ENCODE measurements at regions not wholly inside any gene's neighbourhood (a gene's known extent, or its start where the extent isn't known, plus 50 kb on each side); places are given as distances from the start of the nearest gene placed in this dataset.
"Not testable (repeated sequence)": the region's sequence is repeated elsewhere in the genome, so short reads cannot be mapped to it uniquely, and the experiment has no call there.

GRCh38 chr11:71097506-71098240 lies 154.7 kb downstream of the SHANK2 start:
- DNase-seq (ENCODE audit: low read depth) = no peak

DNA sequence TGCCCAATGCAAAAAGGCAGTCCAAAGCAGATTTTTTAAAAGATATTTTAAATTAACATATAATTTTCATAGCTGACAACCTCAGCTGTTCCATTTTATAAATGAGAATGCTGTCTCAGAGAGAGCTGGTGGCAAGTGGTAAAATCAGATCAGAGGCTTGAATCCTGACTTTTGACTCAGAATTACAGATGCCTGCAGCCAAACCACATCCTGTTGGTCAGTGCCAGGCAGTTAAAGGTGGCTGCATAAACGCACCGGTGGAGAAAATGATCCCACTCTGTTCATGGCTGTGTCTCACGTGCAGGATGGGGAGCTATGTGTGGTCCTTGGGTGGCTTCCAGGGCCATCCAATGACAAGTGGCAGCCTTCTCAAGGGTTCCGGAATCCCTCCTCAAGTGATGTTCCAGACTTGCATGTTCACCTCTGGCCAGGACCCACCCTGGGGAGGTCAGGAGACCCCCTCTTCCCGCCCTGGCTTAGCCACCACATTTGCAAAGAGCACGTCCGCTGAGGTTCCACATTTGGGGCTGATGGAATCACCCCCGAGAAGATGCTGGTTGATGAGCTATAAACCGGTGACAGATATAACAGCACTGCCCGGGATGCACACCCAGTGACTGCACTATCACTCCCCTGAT lies 155.5 kb downstream of the SHANK2 start:
- no peak for DNase-seq (ENCODE audit: low read depth)

GRCh38 chr11:71095294-71095850 lies 157.0 kb downstream of the SHANK2 start:
- no peak for DNase-seq (ENCODE audit: low read depth)

DNA sequence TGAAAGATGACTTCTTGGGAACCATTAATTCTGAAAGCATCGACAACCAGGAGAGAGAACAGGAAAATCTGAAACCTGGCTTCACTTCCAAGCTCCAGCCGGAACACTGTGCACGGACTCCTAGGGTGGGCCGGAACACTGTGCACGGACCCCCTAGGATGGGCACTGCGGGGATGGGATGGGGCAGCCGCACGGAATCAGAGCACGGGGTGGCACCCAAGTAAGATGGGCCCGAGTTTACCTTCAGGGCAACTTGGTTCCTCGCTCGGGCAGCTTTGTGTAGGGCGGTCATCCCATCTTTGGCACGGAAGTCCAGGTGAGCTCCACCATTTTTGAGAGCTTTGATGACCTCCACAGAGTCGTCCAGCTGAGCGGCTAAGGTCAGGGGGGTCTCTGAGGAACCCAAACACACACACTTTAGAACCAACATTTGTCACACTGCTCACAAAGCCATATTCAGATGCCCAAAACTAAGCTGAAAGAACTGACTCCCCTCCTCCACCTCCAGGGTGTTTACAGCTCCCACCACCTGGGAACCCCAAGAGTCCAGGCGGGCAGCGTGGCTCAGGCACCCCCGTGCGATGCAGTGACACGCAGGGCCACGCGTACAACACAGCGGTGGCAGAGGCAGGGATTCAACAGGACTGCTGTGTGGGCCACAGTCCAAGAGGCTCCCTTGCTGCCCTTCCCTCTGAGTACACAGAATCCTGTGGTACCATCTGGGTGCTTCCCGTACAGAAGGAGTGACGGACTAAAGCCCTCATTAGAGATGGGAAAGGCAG lies 157.9 kb downstream of the SHANK2 start:
- no peak for DNase-seq (ENCODE audit: low read depth)

- DNase-seq (ENCODE audit: low read depth) = no peak
These were observed 158.6 kb downstream of the SHANK2 start for GRCh38 chr11:71093783-71094182.

GRCh38 chr11:71091506-71092265 lies 160.7 kb downstream of the SHANK2 start:
- no peak for DNase-seq (ENCODE audit: low read depth)

GRCh38 chr11:71089571-71089970 lies 162.8 kb downstream of the SHANK2 start:
- no peak for DNase-seq (ENCODE audit: low read depth)

DNA sequence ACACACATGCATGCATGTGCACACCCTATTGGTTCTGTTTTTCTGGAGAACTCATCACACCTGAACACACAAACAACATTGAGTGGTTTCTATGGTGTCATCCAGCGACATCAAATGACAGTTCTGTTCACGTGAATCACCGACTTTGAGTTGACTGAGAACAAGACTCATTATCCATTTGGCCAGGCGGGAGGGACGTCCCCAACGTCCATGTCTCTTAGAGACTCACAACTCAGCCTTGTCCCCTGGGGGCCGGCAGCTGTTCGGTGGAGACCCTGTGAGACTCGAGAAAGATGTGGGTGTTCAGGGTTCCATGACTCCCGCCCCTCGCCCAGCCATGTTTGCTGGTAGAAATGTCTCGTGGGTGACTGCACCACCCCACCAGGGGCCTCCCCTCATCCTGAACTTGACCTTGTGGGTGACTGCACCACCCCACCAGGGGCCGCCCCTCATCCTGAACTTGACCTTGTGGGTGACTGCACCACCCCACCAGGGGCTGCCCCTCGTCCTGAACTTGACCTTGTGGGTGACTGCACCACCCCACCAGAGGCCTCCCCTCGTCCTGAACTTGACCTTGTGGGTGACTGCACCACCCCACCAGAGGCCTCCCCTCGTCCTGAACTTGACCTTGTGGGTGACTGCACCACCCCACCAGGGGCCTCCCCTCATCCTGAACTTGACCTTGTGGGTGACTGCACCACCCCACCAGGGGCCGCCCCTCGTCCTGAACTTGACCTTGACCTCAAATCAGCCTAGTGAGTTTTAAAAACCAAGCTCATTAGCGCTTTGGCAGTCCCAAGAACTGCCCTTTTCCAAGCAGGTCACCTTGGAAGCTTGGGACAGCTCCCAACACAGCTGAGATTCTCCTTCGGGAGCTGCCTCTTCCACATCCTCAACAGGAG lies 163.8 kb downstream of the SHANK2 start:
- not testable (repeated sequence) for DNase-seq (ENCODE audit: low read depth)

- DNase-seq (ENCODE audit: low read depth) = peak; percentile 14
These were observed 165.6 kb downstream of the SHANK2 start for GRCh38 chr11:71086687-71087258.

GRCh38 chr11:71084306-71085012 lies 167.9 kb downstream of the SHANK2 start:
- DNase-seq (ENCODE audit: low read depth) = no peak

DNA sequence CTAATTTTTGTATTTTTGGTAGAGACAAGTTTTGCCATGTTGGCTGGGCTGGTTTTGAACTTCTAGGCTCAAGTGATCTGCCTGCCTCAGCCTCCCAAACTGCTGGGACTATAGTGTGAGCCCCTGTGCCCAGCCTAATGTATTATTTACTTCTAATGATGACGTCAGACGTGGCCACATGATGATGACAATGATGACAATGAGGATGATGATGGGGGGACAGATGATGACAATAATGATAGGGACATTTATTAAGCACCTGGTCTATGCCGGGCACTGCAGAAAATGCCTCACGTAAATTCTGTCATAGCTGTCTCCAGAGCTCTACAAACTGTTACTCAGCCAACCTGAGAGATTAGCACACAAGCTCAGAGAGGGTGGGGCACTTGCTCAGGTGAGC lies 169.3 kb downstream of the SHANK2 start:
- DNase-seq (ENCODE audit: low read depth) = no peak

- no peak for DNase-seq (ENCODE audit: low read depth)
These were observed 169.9 kb downstream of the SHANK2 start for GRCh38 chr11:71082454-71082853.

- DNase-seq (ENCODE audit: low read depth) = no peak
These were observed 170.6 kb downstream of the SHANK2 start for GRCh38 chr11:71081704-71082230.

- DNase-seq (ENCODE audit: low read depth) = peak; percentile 43
These were observed 171.9 kb downstream of the SHANK2 start for GRCh38 chr11:71080239-71081097.

- DNase-seq (ENCODE audit: low read depth) = no peak
These were observed 172.6 kb downstream of the SHANK2 start for GRCh38 chr11:71079795-71080194.

DNA sequence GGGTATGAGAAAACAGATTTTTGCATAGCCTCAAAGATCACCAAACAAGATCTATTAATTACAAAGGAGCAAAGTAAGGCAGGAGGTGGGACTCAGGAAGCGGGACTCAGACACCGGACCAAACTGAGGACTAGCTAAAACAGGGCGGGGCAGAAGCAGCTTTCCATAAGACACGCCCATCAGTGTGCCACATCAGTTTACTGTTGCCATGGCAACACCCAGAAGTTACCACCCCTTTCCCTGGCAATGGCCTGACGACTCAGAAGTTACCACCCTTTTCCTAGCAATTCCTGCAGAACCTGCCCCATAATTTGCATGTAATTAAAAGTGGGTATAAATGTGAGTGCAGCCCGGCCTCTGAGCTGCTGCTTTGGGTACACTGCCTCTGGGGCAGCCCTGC lies 173.9 kb downstream of the SHANK2 start:
- DNase-seq (ENCODE audit: low read depth) = no peak

DNA sequence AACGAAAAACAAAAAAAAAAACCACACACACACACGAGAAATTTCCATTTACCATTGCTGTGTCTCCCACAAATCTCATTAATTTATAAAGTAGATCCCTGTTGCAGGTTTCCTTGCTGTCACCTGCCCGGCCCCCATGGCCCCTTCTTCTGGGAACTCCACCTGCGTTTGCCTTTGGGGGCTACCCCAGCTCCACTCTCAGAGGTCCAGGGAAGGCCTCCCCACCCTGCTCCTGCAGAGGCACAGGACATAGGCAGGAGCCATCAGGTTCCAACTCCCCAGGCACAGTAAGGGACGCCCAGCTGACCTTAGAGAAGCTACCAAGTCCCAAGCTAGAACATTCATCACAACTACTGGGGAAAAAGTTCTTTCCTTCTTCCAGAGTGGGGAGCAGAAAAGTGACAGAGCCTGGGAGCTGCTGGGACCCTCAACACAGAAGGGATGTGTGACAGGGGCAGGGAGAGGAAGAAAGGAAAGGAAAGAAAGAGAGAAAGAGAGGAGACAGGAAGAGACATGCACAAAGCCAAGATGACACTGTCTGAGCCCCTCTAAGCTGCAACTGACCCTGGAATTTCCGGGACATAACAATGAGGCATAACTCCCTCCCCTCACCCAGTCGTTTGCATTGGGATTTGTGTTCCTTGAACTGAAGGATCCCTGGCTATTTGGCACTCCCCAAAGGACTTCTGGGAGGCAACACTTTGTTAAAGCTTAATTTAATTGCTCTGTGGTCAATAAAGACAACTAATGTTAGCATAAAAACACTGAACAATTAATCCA lies 175.7 kb downstream of the SHANK2 start:
- no peak for DNase-seq (ENCODE audit: low read depth)

Data from EH (cell line).